ENCODE measurements at regions not wholly inside any gene's neighbourhood (a gene's known extent, or its start where the extent isn't known, plus 50 kb on each side); places are given as distances from the start of the nearest gene placed in this dataset.

GRCh38 chr5:135156715-135157404 is 122.8 kb upstream of the PITX1 start (continued):
- TF ChIP-seq ZNF275 (CRISPR knock-in tag; IDR thresholded peaks at IDR 0.05; ENCODE audit: borderline replicate concordance) (0 out of 2 replicates have a peak, but pooled peaks have one; percentile 60), ZNF431 (CRISPR knock-in tag; IDR thresholded peaks at IDR 0.05; ENCODE audit: borderline replicate concordance, low read depth) (peak; percentile 9; the same call in 1 of the 2 replicates), REXO4 (CRISPR knock-in tag; IDR thresholded peaks at IDR 0.05; ENCODE audit: borderline replicate concordance) (no peak), SCMH1 (CRISPR knock-in tag; IDR thresholded peaks at IDR 0.05; ENCODE audit: borderline replicate concordance) (no peak), ZFAT (CRISPR knock-in tag; conservative IDR thresholded peaks at IDR 0.05) (no peak), TCF7L2 (IDR thresholded peaks at IDR 0.05; ENCODE audit: low read depth, low read length) (no peak), ZNF12 (CRISPR knock-in tag; IDR thresholded peaks at IDR 0.05) (peak; percentile 89), ZSCAN30 (CRISPR knock-in tag; IDR thresholded peaks at IDR 0.05) (no peak), TBP (CRISPR knock-in tag; IDR thresholded peaks at IDR 0.05) (no peak), HNF4A (CRISPR knock-in tag; IDR thresholded peaks at IDR 0.05) (peak; percentile 95), ZBTB20 (CRISPR knock-in tag; IDR thresholded peaks at IDR 0.05; ENCODE audit: borderline replicate concordance, low read depth) (peak; percentile 59; the same call in 1 of the 2 replicates), ZNF605 (CRISPR knock-in tag; IDR thresholded peaks at IDR 0.05) (no peak; the same call in 1 of the 2 replicates), ZNF180 (CRISPR knock-in tag; IDR thresholded peaks at IDR 0.05; ENCODE audit: borderline replicate concordance, low read depth) (no peak), ZNF614 (CRISPR knock-in tag; IDR thresholded peaks at IDR 0.05; ENCODE audit: borderline replicate concordance) (peak; percentile 96), MAFF (IDR thresholded peaks at IDR 0.05; ENCODE audit: low read depth, low read length) (no peak; the same call in 1 of the 2 replicates), CENPT (CRISPR knock-in tag; IDR thresholded peaks at IDR 0.05; ENCODE audit: low read depth) (no peak; the same call in 1 of the 2 replicates), RERE (CRISPR knock-in tag; IDR thresholded peaks at IDR 0.05; ENCODE audit: low read depth) (peak; percentile 90), ZNF30 (CRISPR knock-in tag; IDR thresholded peaks at IDR 0.05) (no peak), IRX3 (CRISPR knock-in tag; IDR thresholded peaks at IDR 0.05; ENCODE audit: borderline replicate concordance, low read depth) (no peak), ZNF703 (CRISPR knock-in tag; IDR thresholded peaks at IDR 0.05; ENCODE audit: borderline replicate concordance) (peak; percentile 58; the same call in 1 of the 2 replicates), KDM2A (CRISPR knock-in tag; IDR thresholded peaks at IDR 0.05; ENCODE audit: borderline replicate concordance, low read depth) (peak; percentile 82; the same call in 1 of the 2 replicates), KLF9 (CRISPR knock-in tag; IDR thresholded peaks at IDR 0.05; ENCODE audit: low read depth) (peak; percentile 83; the same call in 1 of the 2 replicates), SIX1 (CRISPR knock-in tag; IDR thresholded peaks at IDR 0.05; ENCODE audit: borderline replicate concordance) (0 out of 2 replicates have a peak, but pooled peaks have one; percentile 32), MXI1 (IDR thresholded peaks at IDR 0.05; ENCODE audit: borderline replicate concordance, low read depth, low read length) (peak; percentile 57; the same call in 1 of the 3 replicates), DNMT1 (CRISPR knock-in tag; IDR thresholded peaks at IDR 0.05) (0 out of 2 replicates have a peak, but pooled peaks have one; percentile 48)

Data from HepG2 (cell line).